DND-41 (cell line): ENCODE measurements at regions not wholly inside any gene's neighbourhood (a gene's known extent, or its start where the extent isn't known, plus 50 kb on each side); places are given as distances from the start of the nearest gene placed in this dataset.
"Not testable (repeated sequence)": the region's sequence is repeated elsewhere in the genome, so short reads cannot be mapped to it uniquely, and the experiment has no call there.

Source experiments
- ATAC-seq: fragments of 200-7000 bp; cut with Tn5 transposase; 3 replicates; pipeline ENCODE4 v1.9.1; 2021; ENCODE audit warnings: low read depth; ENCODE audit not compliant: insufficient read depth
- DNase-seq: peaks from one replicate; pipeline ENCODE4 v3.0.0-alpha.2; 2020
- H2AFZ ChIP-seq: 2 replicates; pipeline ENCODE4 v1.6.0; 2012; ENCODE audit warnings: low read depth, low read length
- H3K27ac ChIP-seq: 2 replicates; pipeline ENCODE4 v1.5.1; 2012; ENCODE audit warnings: low read length, inconsistent platforms
- H3K27me3 ChIP-seq: fragments of 200-600 bp; sonication (generic); 2 replicates; pipeline ENCODE4 v1.6.0; 2012; ENCODE audit warnings: low read length, mild to moderate bottlenecking, inconsistent platforms; ENCODE audit not compliant: insufficient read depth, poor library complexity
- H3K36me3 ChIP-seq: 2 replicates; pipeline ENCODE4 v1.5.1; 2012; ENCODE audit warnings: low read length, inconsistent platforms; ENCODE audit not compliant: insufficient read depth
- H3K4me1 ChIP-seq: 2 replicates; pipeline ENCODE4 v1.5.1; 2012; ENCODE audit warnings: mild to moderate bottlenecking, low read length; ENCODE audit not compliant: insufficient read depth
- H3K4me2 ChIP-seq: 2 replicates; pipeline ENCODE4 v1.6.0; 2012; ENCODE audit warnings: mild to moderate bottlenecking, moderate library complexity, low read length, inconsistent platforms; ENCODE audit not compliant: insufficient read depth
- H3K4me3 ChIP-seq, 2 experiments: fragments of 200-600 bp in 1 of 2; shearing (Covaris generic) in 1 of 2; 2 replicates each; pipeline ENCODE4 v1.5.1; 2012 to 2016; ENCODE audit warnings: inconsistent platforms in 2 of 2, low read length in 2 of 2, mild to moderate bottlenecking in 2 of 2, low read depth in 1 of 2, moderate library complexity in 1 of 2
- H3K79me2 ChIP-seq: 2 replicates; pipeline ENCODE4 v1.6.0; 2012; ENCODE audit warnings: low read length, inconsistent platforms; ENCODE audit not compliant: insufficient read depth
- H3K9ac ChIP-seq: 2 replicates; pipeline ENCODE4 v1.6.0; 2012; ENCODE audit warnings: low read depth, mild to moderate bottlenecking, inconsistent platforms, low read length, moderate library complexity
- H3K9me3 ChIP-seq: 2 replicates; pipeline ENCODE4 v1.5.1; 2012; ENCODE audit warnings: low read length, moderate library complexity, mild to moderate bottlenecking, inconsistent platforms; ENCODE audit not compliant: insufficient read depth, severe bottlenecking
- H4K20me1 ChIP-seq: 2 replicates; pipeline ENCODE4 v1.6.0; 2012; ENCODE audit warnings: low read length; ENCODE audit not compliant: insufficient read depth
- EZH2 ChIP-seq: IDR thresholded peaks from 3 replicates; pipeline ENCODE4 v1.6.1; 2012; ENCODE audit warnings: borderline replicate concordance, low read depth, mild to moderate bottlenecking, moderate library complexity, low read length, inconsistent platforms; ENCODE audit not compliant: severe bottlenecking
- TF ChIP-seq, protein P1 (sequence below): IDR thresholded peaks from 2 replicates; pipeline ENCODE4 v1.5.1; 2012; ENCODE audit warnings: borderline replicate concordance, low read length, moderate library complexity, mild to moderate bottlenecking; ENCODE audit not compliant: poor library complexity, severe bottlenecking; ENCODE audit errors: extremely low read depth

GRCh38 chr15:92805080-92805690 is 94.9 kb upstream of the CHD2 start:
- Histone ChIP-seq H3K4me1 (peaks cover 17% of the 10 kb centered on the region), H3K79me2 (peaks cover 28% of the 10 kb centered on the region), H3K27me3 (no peaks in the 10 kb centered on the region), H4K20me1 (no peaks in the 10 kb centered on the region), H3K27ac (no peak overlapping the region), H3K9ac (no peak overlapping the region), H3K36me3 (no peaks in the 10 kb centered on the region), H3K4me2 (no peak overlapping the region), H3K9me3 (no peaks in the 10 kb centered on the region), H2AFZ (no peak overlapping the region), H3K4me3 (no peak overlapping the region)
- TF ChIP-seq, protein P1, sequence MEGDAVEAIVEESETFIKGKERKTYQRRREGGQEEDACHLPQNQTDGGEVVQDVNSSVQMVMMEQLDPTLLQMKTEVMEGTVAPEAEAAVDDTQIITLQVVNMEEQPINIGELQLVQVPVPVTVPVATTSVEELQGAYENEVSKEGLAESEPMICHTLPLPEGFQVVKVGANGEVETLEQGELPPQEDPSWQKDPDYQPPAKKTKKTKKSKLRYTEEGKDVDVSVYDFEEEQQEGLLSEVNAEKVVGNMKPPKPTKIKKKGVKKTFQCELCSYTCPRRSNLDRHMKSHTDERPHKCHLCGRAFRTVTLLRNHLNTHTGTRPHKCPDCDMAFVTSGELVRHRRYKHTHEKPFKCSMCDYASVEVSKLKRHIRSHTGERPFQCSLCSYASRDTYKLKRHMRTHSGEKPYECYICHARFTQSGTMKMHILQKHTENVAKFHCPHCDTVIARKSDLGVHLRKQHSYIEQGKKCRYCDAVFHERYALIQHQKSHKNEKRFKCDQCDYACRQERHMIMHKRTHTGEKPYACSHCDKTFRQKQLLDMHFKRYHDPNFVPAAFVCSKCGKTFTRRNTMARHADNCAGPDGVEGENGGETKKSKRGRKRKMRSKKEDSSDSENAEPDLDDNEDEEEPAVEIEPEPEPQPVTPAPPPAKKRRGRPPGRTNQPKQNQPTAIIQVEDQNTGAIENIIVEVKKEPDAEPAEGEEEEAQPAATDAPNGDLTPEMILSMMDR, result no peak
- TF ChIP-seq EZH2, result no peak
- DNase-seq (no peak), ATAC-seq (no peak)

DNA sequence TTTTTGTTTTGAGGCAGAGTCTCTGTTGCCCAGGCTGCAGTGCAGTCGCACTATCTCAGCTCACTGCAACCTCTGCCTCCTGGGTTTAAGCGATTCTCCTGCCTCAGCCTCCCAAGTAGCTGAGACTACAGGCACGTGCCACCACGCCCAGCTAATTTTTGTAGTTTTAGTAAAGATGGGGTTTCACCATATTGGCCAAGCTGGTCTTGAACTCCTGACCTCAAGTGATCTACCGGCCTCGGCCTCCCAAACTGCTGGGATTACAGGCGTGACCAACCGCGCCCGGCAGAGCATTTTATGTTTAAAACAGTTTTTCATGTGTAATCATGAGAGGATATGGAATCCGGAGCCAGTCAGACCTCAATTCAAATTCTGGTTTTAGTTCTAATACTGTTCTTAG is 94.0 kb upstream of the CHD2 start:
- Histone ChIP-seq H3K79me2 (peaks cover 34% of the 10 kb centered on the region), H3K4me1 (peaks cover 25% of the 10 kb centered on the region)
- not testable (repeated sequence) for H3K27ac ChIP-seq, H3K36me3 ChIP-seq, H3K4me3 ChIP-seq, H3K9me3 ChIP-seq, H4K20me1 ChIP-seq, H3K27me3 ChIP-seq, H2AFZ ChIP-seq, DNase-seq, H3K9ac ChIP-seq, H3K4me2 ChIP-seq, ATAC-seq

GRCh38 chr15:92806763-92807162 is 93.4 kb upstream of the CHD2 start:
- Histone ChIP-seq H3K4me1 (peaks cover 25% of the 10 kb centered on the region), H3K36me3 (no peaks in the 10 kb centered on the region), H3K4me2 (no peak overlapping the region), H3K79me2 (peaks cover 34% of the 10 kb centered on the region), H3K27me3 (no peaks in the 10 kb centered on the region), H3K9ac (no peak overlapping the region), H3K9me3 (no peaks in the 10 kb centered on the region), H2AFZ (no peak overlapping the region), H3K27ac (no peak overlapping the region), H4K20me1 (no peaks in the 10 kb centered on the region), H3K4me3 (no peak overlapping the region)
- TF ChIP-seq EZH2, result no peak
- TF ChIP-seq, protein P1, result no peak
- ATAC-seq (no peak), DNase-seq (no peak)

GRCh38 chr15:92807971-92808571 is 92.1 kb upstream of the CHD2 start:
- Histone ChIP-seq H3K4me3 (peak overlapping the region; percentile 62; a peak in 3 of 4 replicates), H3K27me3 (no peaks in the 10 kb centered on the region), H2AFZ (peak overlapping the region; percentile 76), H3K36me3 (no peaks in the 10 kb centered on the region), H4K20me1 (no peaks in the 10 kb centered on the region), H3K79me2 (peaks cover 34% of the 10 kb centered on the region), H3K4me2 (peak overlapping the region; percentile 70), H3K4me1 (peaks cover 27% of the 10 kb centered on the region), H3K9me3 (no peaks in the 10 kb centered on the region), H3K27ac (peak overlapping the region; percentile 87), H3K9ac (peak overlapping the region; percentile 70)
- ATAC-seq (no peak), DNase-seq (peak; percentile 41)
- TF ChIP-seq, protein P1, result no peak
- no peak for TF ChIP-seq EZH2
